ENCODE measurements at regions not wholly inside any gene's neighbourhood (a gene's known extent, or its start where the extent isn't known, plus 50 kb on each side); places are given as distances from the start of the nearest gene placed in this dataset.

DNA sequence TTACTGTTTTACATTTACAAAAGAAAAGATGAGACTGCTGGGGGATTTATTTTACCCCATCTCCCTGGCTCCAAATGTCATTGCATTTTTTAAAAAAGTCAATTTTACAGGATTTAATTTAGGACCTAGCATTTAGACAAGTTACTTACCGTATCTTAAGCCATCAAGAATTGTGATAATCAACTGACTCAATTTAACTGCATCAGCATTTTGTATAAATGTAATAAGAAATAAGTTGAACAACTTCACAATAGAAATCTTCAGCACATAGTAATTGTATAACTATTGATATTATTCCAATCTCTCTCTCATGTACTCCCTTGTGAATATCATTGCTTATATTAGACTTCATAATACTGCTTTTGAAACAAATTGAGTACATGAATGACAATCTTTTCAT, 907.5 kb upstream of the SLC10A2 start:
- DNase-seq, result no peak

DNA sequence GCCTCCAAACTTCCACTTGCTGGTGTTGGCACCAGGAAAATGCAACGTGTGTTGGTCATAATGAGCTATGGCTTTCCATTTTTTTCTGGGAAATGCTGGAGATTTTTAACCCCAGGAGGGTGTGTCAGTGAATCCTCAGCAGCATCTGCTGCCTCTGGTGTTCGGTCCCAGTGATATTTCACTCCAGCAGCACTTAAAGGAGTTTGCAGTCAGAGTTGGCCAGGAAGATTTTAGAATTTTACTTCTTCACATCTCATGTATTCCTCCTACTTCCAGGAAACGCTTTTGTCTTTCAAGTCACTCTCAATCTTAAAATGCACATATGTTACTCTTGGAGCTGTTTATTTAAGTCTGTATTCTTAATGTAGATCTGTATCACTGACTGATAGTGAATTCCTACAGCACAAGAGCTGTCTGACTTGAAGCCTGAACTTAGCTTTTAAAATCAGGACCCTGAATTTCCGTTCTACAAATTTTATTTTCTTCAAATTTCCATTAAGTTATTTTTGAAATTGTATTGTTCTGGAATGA, 903.4 kb upstream of the SLC10A2 start:
- DNase-seq, result no peak

DNA sequence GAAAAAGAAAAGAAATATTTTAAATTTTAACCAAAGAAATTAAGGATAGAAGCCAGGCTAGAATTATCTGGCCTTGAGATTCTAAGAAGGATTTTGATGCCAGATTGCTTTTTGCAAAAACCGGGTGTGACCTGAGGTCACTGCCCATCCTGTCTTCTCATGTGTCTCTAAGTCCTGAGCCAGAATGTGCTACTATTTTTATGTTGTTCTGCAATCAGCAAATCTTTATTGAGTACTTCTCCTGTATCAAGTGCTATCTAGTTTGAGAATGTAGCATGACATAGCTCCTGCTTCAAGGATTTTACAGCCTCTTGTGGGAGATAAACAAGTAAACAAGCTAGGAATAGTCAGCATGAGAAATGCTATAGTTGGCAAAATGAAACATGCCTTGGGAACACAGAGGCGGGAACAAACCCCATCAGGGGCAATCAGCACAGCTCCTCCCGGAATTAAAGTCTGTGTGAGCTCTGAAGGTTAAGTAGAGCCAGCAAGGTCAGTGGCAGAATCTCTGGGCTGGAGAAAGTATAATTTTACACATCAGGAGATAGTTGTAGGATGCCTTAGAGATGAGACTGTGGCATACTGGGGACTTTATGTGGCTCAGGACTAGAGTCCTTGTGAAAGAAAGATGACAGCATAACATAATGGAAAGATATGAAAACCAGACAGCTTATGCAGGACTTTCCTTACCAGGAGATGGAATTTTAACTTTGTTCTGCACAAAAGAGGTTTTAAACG, 899.5 kb upstream of the SLC10A2 start:
- no peak for DNase-seq

- no peak for DNase-seq
Measured at GRCh38 chr13:103961784-103962183, 895.6 kb upstream of the SLC10A2 start.

GRCh38 chr13:103961129-103961528, 894.9 kb upstream of the SLC10A2 start:
- DNase-seq, result no peak

DNA sequence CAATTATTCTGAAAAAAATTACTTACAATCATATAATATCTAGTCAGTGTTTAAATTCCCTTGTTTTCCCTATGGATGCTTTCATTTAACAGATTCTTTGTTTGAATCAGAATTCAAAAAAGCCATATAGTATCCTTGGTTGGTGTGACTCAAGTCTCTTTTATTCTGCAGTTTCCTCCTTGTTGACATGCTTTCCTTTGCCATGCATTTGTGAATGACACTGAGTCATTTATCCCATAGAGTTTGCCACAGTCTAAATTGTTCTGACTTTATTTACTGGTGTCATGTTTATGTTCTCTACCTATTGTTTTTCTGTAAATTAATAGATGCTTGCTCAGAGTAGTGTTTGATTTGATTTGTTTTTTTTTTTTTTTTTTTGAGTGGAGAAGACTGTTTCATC, 893.8 kb upstream of the SLC10A2 start:
- DNase-seq, result no peak

DNA sequence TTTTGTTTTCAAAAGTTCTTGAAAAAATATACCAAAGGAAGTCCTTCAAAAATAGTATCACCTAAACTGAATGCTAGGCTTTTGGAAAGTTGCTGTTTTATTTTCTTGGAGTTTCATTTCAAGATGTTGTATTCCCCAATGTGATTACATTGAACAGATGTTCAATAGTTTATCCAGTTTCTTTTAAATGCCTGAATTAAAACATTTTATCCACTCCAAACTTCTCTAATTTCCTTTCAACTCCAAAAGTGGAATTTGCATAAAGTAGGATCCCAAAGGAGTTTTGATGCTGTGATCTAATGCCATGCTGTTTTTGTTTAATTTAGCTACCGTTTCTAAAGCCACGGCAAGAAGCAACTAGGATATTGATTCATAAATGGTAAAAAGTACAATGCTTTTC, 892.5 kb upstream of the SLC10A2 start:
- no peak for DNase-seq

GRCh38 chr13:103957939-103958338, 891.7 kb upstream of the SLC10A2 start:
- DNase-seq, result no peak

- DNase-seq, result no peak
Measured at GRCh38 chr13:103953859-103954258, 887.6 kb upstream of the SLC10A2 start.

GRCh38 chr13:103952183-103952582, 886.0 kb upstream of the SLC10A2 start:
- no peak for DNase-seq

- no peak for DNase-seq
Measured at GRCh38 chr13:103948426-103948825, 882.2 kb upstream of the SLC10A2 start.

GRCh38 chr13:103945836-103946235, 879.6 kb upstream of the SLC10A2 start:
- no peak for DNase-seq

DNA sequence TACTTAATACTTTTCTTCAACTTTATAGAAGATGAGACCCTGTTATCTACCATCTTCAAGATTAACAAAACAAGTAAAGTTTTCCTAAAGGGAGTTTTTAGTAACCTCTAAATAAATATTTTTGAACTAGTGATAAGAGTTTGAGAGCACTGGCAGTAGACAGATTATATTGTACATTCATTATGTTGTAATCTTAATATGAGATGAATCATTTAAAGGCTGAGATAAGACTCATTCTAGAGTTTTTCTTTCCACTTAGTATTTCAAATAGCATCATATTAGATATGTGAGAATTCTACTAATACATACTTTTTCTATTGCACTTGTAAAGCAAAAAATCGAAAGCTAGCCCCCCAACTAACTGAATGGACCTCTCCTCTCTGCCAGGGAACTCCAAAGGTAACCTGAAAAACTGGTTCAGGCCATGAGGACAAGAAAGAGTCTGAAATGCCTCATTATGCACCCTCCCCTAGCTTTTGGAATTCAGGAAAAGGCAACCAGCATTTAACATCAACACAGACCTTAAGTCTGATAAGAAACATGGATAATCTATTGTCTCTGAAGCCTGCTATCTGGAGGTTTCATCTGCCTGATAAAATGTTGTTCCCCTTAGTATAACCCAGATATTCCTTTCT, 875.4 kb upstream of the SLC10A2 start:
- DNase-seq, result no peak

- no peak for DNase-seq
Measured at GRCh38 chr13:103935117-103935516, 868.9 kb upstream of the SLC10A2 start.

GRCh38 chr13:103931885-103932284, 865.7 kb upstream of the SLC10A2 start:
- no peak for DNase-seq

DNA sequence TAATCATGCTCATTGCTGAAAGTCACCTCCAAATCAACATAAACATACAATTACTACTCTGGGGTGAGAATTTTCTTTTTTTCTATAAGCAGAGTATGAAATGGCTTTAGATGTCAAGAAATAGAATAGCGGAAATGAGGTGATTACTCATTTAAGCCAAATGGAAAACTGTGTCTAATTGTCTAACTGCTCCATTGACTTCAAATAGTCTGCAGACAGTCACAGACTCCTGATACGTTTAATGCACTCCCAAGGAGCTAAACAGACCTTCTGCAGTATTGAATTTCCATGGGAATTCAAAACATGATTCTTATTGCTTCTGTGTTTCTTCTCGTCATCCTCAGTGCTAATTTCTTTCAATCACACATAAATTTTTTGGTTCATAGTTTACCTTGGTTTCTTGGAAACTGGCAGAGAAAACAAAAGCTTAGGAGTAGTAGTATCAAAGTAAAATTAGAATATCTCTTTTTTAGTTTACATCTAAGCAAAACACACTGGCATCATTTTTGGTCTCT, 865.2 kb upstream of the SLC10A2 start:
- DNase-seq, result no peak

GRCh38 chr13:103926118-103926517, 859.9 kb upstream of the SLC10A2 start:
- DNase-seq, result no peak

- no peak for DNase-seq
Measured at GRCh38 chr13:103908911-103909310, 842.7 kb upstream of the SLC10A2 start.

DNA sequence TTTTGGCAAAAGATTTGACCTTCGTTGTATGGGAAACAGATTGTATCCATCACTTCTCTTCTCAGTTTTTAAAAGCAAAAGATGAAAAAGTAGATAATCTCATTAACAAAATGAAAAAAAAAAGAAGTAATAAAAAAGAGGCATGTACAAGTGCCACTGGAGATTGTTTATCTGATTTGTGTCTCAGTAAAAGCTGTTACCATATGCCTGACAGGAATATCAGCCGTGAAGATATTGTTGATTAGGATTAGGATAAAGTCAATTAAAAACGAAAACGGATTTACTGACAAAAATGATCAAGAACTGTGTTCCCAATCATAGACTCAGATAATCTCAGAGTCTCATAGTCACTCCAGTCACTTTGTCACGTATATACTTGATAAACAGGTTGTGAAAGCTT, 842.1 kb upstream of the SLC10A2 start:
- DNase-seq, result no peak

GRCh38 chr13:103903790-103904189, 837.6 kb upstream of the SLC10A2 start:
- DNase-seq, result no peak

- DNase-seq, result no peak
Measured at GRCh38 chr13:103898481-103898880, 832.3 kb upstream of the SLC10A2 start.

GRCh38 chr13:103895835-103896531, 829.8 kb upstream of the SLC10A2 start:
- no peak for DNase-seq

DNA sequence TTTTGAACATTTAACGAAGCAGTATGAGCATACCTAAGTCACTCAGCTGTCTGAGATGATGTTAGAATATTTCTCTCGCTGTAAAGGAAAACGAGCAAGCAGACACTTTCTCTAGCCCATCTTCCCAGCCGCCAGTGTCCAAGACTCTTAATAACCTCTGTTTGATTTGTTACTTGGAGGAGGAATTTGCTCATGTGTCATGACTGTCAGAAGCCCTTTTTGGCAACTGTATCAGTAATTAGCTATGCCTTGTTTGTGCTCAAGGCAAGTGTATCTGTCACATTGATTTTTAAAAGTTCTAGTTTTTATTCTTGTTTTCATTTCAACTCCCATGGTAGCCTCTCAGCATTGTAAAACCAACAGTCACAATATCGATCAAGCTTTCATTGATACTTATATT, 828.4 kb upstream of the SLC10A2 start:
- DNase-seq, result no peak

Measured in activated gamma-delta T cell (primary cell).